Mesenchymal stem cell (in vitro differentiated cells and primary cell): ENCODE measurements at regions not wholly inside any gene's neighbourhood (a gene's known extent, or its start where the extent isn't known, plus 50 kb on each side); places are given as distances from the start of the nearest gene placed in this dataset.

Experiments
- DNase-seq: peaks from one replicate; pipeline ENCODE4 v3.0.0-alpha.2; 2013
- H2AFZ ChIP-seq: one replicate; pipeline ENCODE4 v1.6.1; 2013; ENCODE audit warnings: low read depth, mild to moderate bottlenecking, control low read depth, inconsistent platforms, low read length, moderate library complexity
- H2AK5ac ChIP-seq: 2 replicates; pipeline ENCODE4 v1.6.1; 2013; ENCODE audit warnings: low read length, moderate library complexity, mild to moderate bottlenecking, inconsistent platforms; ENCODE audit not compliant: severe bottlenecking
- H2BK120ac ChIP-seq: one replicate; pipeline ENCODE4 v1.6.1; 2013; ENCODE audit warnings: low read depth, mild to moderate bottlenecking, inconsistent platforms, low read length, moderate library complexity
- H2BK12ac ChIP-seq, 2 experiments: one replicate each; pipeline ENCODE4 v1.6.1; 2013; ENCODE audit warnings: inconsistent platforms in 2 of 2, low read length in 2 of 2, mild to moderate bottlenecking in 2 of 2, moderate library complexity in 2 of 2, control low read depth in 1 of 2
- H2BK15ac ChIP-seq: one replicate; pipeline ENCODE4 v1.6.1; 2013; ENCODE audit warnings: mild to moderate bottlenecking, low read depth, inconsistent platforms; ENCODE audit not compliant: poor library complexity, severe bottlenecking
- H2BK5ac ChIP-seq: 2 replicates; pipeline ENCODE4 v1.6.1; 2013; ENCODE audit warnings: low read depth, mild to moderate bottlenecking, low read length, control low read depth, inconsistent platforms; ENCODE audit not compliant: poor library complexity, severe bottlenecking
- H3K14ac ChIP-seq, 2 experiments: one replicate each; pipeline ENCODE4 v1.6.1; 2013; ENCODE audit warnings: inconsistent platforms in 2 of 2, low read length in 2 of 2, control low read depth in 1 of 2, mild to moderate bottlenecking in 1 of 2, moderate library complexity in 1 of 2
- H3K18ac ChIP-seq, 2 experiments: one replicate each; pipeline ENCODE4 v1.6.1; 2013; ENCODE audit warnings: inconsistent platforms in 2 of 2, low read length in 2 of 2, control low read depth in 1 of 2, low read depth in 1 of 2, mild to moderate bottlenecking in 1 of 2
- H3K23ac ChIP-seq, 2 experiments: one replicate each; pipeline ENCODE4 v1.6.1; 2013; ENCODE audit warnings: inconsistent platforms in 2 of 2, low read length in 2 of 2, mild to moderate bottlenecking in 2 of 2, moderate library complexity in 2 of 2, control low read depth in 1 of 2
- H3K27ac ChIP-seq: 2 replicates; pipeline ENCODE4 v1.5.1; 2013; ENCODE audit warnings: mild to moderate bottlenecking, moderate library complexity, low read length, control low read depth, inconsistent platforms; ENCODE audit not compliant: poor library complexity, severe bottlenecking
- H3K27me3 ChIP-seq, 2 experiments: 2 replicates each; pipeline versions ENCODE4 v1.6.1 to v1.7.0; 2013; ENCODE audit warnings: low read length in 2 of 2, mild to moderate bottlenecking in 2 of 2, moderate library complexity in 2 of 2, control low read depth in 1 of 2, inconsistent platforms in 1 of 2; ENCODE audit not compliant: control insufficient read depth in 1 of 2, insufficient read depth in 1 of 2
- H3K36me3 ChIP-seq, 2 experiments: 2 replicates each; pipeline versions ENCODE4 v1.6.1 to v1.7.0; 2013; ENCODE audit warnings: low read length in 2 of 2, control low read depth in 1 of 2, inconsistent platforms in 1 of 2, low read depth in 1 of 2, mild to moderate bottlenecking in 1 of 2; ENCODE audit not compliant: insufficient read depth in 2 of 2, control insufficient read depth in 1 of 2
- H3K4ac ChIP-seq, 2 experiments: one replicate each; pipeline ENCODE4 v1.6.1; 2013; ENCODE audit warnings: inconsistent platforms in 2 of 2, low read length in 2 of 2, mild to moderate bottlenecking in 2 of 2, moderate library complexity in 2 of 2, control low read depth in 1 of 2, low read depth in 1 of 2
- H3K4me1 ChIP-seq: 2 replicates; pipeline ENCODE4 v1.6.1; 2013; ENCODE audit warnings: low read depth, low read length, control low read depth; ENCODE audit not compliant: control insufficient read depth, insufficient read depth
- H3K4me2 ChIP-seq: 2 replicates; pipeline ENCODE4 v1.6.1; 2013; ENCODE audit warnings: low read length, mild to moderate bottlenecking, inconsistent platforms; ENCODE audit not compliant: poor library complexity, severe bottlenecking
- H3K4me3 ChIP-seq, 2 experiments: 2 replicates each; pipeline versions ENCODE4 v1.5.1 to v1.7.0; 2013; ENCODE audit warnings: low read length in 2 of 2, mild to moderate bottlenecking in 2 of 2, control low read depth in 1 of 2, low read depth in 1 of 2; ENCODE audit not compliant: insufficient read depth in 1 of 2
- H3K79me1 ChIP-seq: replicated peaks from 2 replicates; pipeline ENCODE4 v1.6.1; 2013; ENCODE audit warnings: mild to moderate bottlenecking, control low read depth, low read length, inconsistent platforms; ENCODE audit not compliant: poor library complexity, severe bottlenecking
- H3K9ac ChIP-seq: 2 replicates; pipeline ENCODE4 v1.7.0; 2013; ENCODE audit warnings: mild to moderate bottlenecking, low read length, moderate library complexity
- H3K9me3 ChIP-seq: 2 replicates; pipeline ENCODE4 v1.7.0; 2013; ENCODE audit warnings: mild to moderate bottlenecking, low read length; ENCODE audit not compliant: control insufficient read depth
- H4K8ac ChIP-seq: one replicate; pipeline ENCODE4 v1.6.1; 2013; ENCODE audit warnings: inconsistent platforms, mild to moderate bottlenecking, low read length, moderate library complexity
- H4K91ac ChIP-seq: one replicate; pipeline ENCODE4 v1.6.1; 2013; ENCODE audit warnings: mild to moderate bottlenecking, low read length, inconsistent platforms
- WGBS: methylation state at CpG from one replicate; pipeline ENCODE4 v1.1.7; 2013; ENCODE audit warnings: mixed read lengths; 5-methylcytosine and 5-hydroxymethylcytosine counted together

- Histone ChIP-seq H2AFZ (no peak overlapping the region), H3K23ac (no peak overlapping the region), H2BK120ac (no peak overlapping the region), H2BK12ac (no peak overlapping the region), H3K4me2 (no peak overlapping the region), H3K4me1 (no peaks in the 10 kb centered on the region), H4K91ac (no peak overlapping the region), H3K9ac (no peak overlapping the region), H2AK5ac (no peak overlapping the region), H3K27ac (no peak overlapping the region), H3K4me3 (no peak overlapping the region), H3K79me1 (no peaks in the 10 kb centered on the region), H3K14ac (no peak overlapping the region), H4K8ac (no peak overlapping the region), H3K4ac (no peak overlapping the region), H3K36me3 (no peaks in the 10 kb centered on the region), H3K18ac (no peak overlapping the region), H3K27me3 (no peaks in the 10 kb centered on the region), H2BK15ac (no peak overlapping the region), H3K9me3 (peaks cover 31% of the 10 kb centered on the region), H2BK5ac (no peak overlapping the region)
- DNase-seq = no peak
- 71% methylated on average over 1 of the region's 3 CpGs for WGBS
Measured at GRCh38 chr7:8973601-8974000, 540.2 kb downstream of the NXPH1 start.

DNA sequence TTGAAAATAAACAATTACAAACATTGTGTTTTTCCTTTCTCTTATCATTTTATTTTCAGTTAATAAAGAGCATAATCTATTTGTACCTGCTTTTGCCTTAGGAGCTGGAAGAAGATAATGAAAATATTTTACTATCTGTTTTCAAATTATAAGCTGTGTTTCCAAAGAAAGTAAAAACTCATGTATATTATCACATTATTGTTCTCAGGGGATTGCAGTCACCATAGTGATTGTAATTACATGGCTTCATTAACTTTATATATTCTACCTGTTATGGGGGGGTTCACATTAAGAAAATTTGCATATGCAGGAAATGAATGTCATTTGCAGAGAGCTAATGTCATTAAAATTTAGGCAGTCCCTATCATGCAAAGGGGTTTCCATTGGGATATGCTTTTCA, 542.3 kb downstream of the NXPH1 start:
- Histone ChIP-seq H3K9ac (no peak overlapping the region), H2AFZ (no peak overlapping the region), H2BK120ac (no peak overlapping the region), H3K23ac (no peak overlapping the region), H3K79me1 (no peaks in the 10 kb centered on the region), H3K27me3 (no peaks in the 10 kb centered on the region), H3K27ac (no peak overlapping the region), H4K91ac (no peak overlapping the region), H3K36me3 (no peaks in the 10 kb centered on the region), H3K14ac (no peak overlapping the region), H3K4me3 (no peak overlapping the region), H3K18ac (no peak overlapping the region), H2AK5ac (no peak overlapping the region), H3K4ac (no peak overlapping the region), H4K8ac (no peak overlapping the region), H2BK5ac (no peak overlapping the region), H3K4me1 (no peaks in the 10 kb centered on the region), H2BK15ac (no peak overlapping the region), H3K9me3 (peaks cover 17% of the 10 kb centered on the region), H3K4me2 (no peak overlapping the region), H2BK12ac (no peak overlapping the region)
- no peak for DNase-seq

DNA sequence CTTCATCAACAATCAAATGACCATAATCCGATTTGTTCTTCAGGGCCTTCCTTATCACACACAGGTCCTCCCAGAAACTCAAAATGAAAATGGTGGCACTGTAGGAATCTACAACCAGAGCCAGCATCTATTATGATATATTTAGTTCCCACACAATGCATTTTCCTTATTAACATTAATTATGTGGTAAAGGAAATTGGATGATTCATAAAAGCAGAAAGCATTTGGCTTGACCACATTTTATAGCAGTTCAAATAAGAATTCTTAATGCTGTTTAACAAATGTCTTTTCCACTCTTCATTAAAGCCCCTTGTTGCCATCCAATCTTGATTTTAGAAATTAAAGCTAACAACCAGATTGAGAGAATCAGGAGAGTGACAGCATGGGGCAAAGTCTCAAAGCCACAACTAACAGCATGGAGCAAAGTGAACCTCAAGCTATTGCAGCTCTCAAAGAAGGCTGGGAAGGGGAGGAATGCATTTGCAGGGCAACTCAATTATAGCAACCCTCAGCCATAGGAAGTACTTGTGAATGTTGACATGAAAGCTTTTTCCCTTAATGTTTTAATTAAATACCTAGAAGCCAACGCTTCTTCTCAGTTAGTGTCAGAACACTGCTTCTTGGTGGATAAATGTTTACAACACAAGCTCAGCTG, 549.1 kb downstream of the NXPH1 start:
- Histone ChIP-seq H2BK12ac (no peak overlapping the region), H3K4ac (no peak overlapping the region), H3K4me1 (no peaks in the 10 kb centered on the region), H2AFZ (no peak overlapping the region), H2BK120ac (no peak overlapping the region), H3K27me3 (no peaks in the 10 kb centered on the region), H3K14ac (no peak overlapping the region), H3K9ac (no peak overlapping the region), H4K8ac (no peak overlapping the region), H3K23ac (no peak overlapping the region), H3K9me3 (peaks cover 17% of the 10 kb centered on the region), H4K91ac (no peak overlapping the region), H3K79me1 (no peaks in the 10 kb centered on the region), H3K36me3 (no peaks in the 10 kb centered on the region), H3K27ac (no peak overlapping the region), H3K4me3 (no peak overlapping the region), H2BK15ac (no peak overlapping the region), H2BK5ac (no peak overlapping the region), H3K18ac (no peak overlapping the region), H2AK5ac (no peak overlapping the region), H3K4me2 (no peak overlapping the region)
- DNase-seq = peak; percentile 1
- WGBS = 100% methylated on average over 1 of the region's 2 CpGs

DNA sequence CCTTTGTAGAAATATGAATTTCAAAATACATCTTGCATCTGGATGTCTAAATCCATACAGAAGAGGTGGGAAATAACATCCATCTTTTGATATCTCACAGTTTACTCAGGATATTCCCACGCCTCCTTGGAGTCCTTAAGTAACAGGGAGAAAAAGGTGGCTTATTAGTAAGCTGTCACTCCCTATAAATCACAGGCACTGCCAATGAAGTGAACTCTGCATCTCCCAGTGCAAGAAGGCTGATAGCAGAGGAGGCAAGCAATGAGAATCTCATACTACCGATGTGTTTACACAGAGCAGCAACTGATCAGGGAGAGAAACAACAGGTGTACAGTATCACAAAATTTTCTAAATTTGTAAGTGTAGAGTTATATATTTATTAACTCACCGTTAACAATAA, 551.8 kb downstream of the NXPH1 start:
- no peak overlapping the region for H3K9ac ChIP-seq
- H2AFZ ChIP-seq = no peak overlapping the region
- no peak overlapping the region for H3K4ac ChIP-seq
- H3K18ac ChIP-seq = no peak overlapping the region
- no peak overlapping the region for H2BK15ac ChIP-seq
- WGBS = no CpG with 5 or more reads among the region's 3 CpGs
- H2BK12ac ChIP-seq = no peak overlapping the region
- no peaks in the 10 kb centered on the region for H3K36me3 ChIP-seq
- H4K8ac ChIP-seq = no peak overlapping the region
- no peak overlapping the region for H3K4me2 ChIP-seq
- no peak overlapping the region for H2BK120ac ChIP-seq
- H3K14ac ChIP-seq = no peak overlapping the region
- no peak overlapping the region for H3K27ac ChIP-seq
- DNase-seq = no peak
- H3K4me3 ChIP-seq = no peak overlapping the region
- H3K79me1 ChIP-seq = no peaks in the 10 kb centered on the region
- no peak overlapping the region for H2BK5ac ChIP-seq
- no peaks in the 10 kb centered on the region for H3K27me3 ChIP-seq
- H3K4me1 ChIP-seq = no peaks in the 10 kb centered on the region
- peaks cover 15% of the 10 kb centered on the region for H3K9me3 ChIP-seq
- H3K23ac ChIP-seq = no peak overlapping the region
- H4K91ac ChIP-seq = no peak overlapping the region
- no peak overlapping the region for H2AK5ac ChIP-seq
